GM12865 (cell line): ENCODE measurements at regions not wholly inside any gene's neighbourhood (a gene's known extent, or its start where the extent isn't known, plus 50 kb on each side); places are given as distances from the start of the nearest gene placed in this dataset.
"Not testable (repeated sequence)": the region's sequence is repeated elsewhere in the genome, so short reads cannot be mapped to it uniquely, and the experiment has no call there.

Source experiments
- DNase-seq: peaks from one replicate; pipeline ENCODE4 v3.0.0; 2010; ENCODE audit warnings: low read depth
- H3K4me3 ChIP-seq: 2 replicates; pipeline ENCODE4 v1.5.1; 2011; ENCODE audit warnings: mild to moderate bottlenecking, low read depth, low read length, control low read depth
- CTCF ChIP-seq: IDR thresholded peaks from 2 replicates; pipeline ENCODE4 v1.5.1; 2011; ENCODE audit warnings: low read length, control low read depth, low read depth, inconsistent platforms; ENCODE audit not compliant: insufficient read depth; ENCODE audit errors: missing control alignments

GRCh38 chr9:81801190-81801589 lies 111.8 kb upstream of the TLE1 start:
- TF ChIP-seq CTCF, result no peak
- no peak overlapping the region for H3K4me3 ChIP-seq
- DNase-seq, result no peak

DNA sequence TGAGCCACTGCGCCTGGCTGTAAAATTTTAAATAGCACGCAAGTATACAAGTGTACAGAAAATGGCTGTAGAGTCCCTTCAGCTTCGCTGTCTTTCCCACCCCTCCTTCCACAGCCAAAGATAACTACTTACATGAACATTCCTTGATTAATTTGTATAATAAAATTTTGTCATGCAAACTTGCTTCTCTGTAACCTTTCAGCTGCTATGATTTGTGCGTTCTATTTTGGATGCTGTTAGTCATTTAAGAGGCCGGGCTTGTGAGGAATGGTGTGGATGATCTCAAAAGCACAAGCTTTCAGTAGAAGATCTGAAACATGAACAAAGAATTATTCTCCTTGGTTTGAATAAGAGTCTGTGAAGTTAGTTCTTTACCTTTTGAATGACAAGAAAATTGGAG lies 115.0 kb upstream of the TLE1 start:
- H3K4me3 ChIP-seq, result no peak overlapping the region
- TF ChIP-seq CTCF, result no peak
- no peak for DNase-seq

GRCh38 chr9:81811688-81812087 lies 116.5 kb upstream of the SPATA31D4 start:
- DNase-seq, H3K4me3 ChIP-seq: not testable (repeated sequence)

DNA sequence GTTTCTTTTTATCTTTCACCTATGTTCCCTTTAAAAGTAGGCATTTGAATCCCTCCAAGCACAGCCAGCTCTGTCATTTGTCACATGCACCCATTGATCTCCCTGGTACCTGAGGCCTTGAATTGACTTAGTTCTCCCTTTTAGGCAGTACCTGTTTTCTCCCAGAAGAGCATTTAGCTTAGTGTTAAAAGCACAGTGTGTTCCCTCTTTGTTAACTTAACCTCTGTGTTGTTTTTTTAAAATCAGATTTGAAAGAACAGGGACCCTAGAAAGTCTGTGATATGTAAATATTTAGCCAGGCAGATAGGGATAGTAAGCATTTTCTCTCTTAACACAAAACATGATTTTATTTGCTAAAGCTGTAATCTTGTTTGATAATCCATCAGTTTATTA lies 113.8 kb upstream of the SPATA31D4 start:
- no peak for TF ChIP-seq CTCF
- DNase-seq, result no peak
- no peak overlapping the region for H3K4me3 ChIP-seq

GRCh38 chr9:81814794-81815464 lies 113.3 kb upstream of the SPATA31D4 start:
- TF ChIP-seq CTCF, result no peak
- peak; percentile 77 for DNase-seq
- H3K4me3 ChIP-seq, result no peak overlapping the region

DNA sequence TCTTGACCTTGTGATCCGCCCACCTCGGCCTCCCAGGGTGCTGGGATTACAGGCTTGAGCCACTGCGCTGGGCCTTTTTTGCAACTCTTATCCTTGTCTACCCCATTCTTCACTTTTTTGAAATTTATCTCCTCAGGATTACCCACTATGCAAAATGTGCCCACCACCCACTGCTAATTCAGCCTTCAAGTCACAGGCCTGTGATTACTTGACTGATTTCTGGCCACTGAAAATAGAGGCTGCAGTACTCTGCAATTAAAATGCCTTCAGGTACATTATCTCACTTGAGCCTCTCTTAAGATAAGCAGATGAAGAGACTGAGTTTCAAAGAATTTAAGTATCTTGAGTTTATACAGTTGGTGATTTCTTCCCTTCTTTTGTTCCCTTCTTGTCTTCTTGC lies 112.4 kb upstream of the SPATA31D4 start:
- DNase-seq, result no peak
- no peak for TF ChIP-seq CTCF

GRCh38 chr9:81819155-81819554 lies 109.1 kb upstream of the SPATA31D4 start:
- no peak overlapping the region for H3K4me3 ChIP-seq
- DNase-seq, result no peak
- no peak for TF ChIP-seq CTCF

More for the DNA sequence above, 112.4 kb upstream of the SPATA31D4 start:
- H3K4me3 ChIP-seq, result no peak overlapping the region
